Erythroblast (primary cell): ENCODE measurements at regions not wholly inside any gene's neighbourhood (a gene's known extent, or its start where the extent isn't known, plus 50 kb on each side); places are given as distances from the start of the nearest gene placed in this dataset.
"Not testable (repeated sequence)": the region's sequence is repeated elsewhere in the genome, so short reads cannot be mapped to it uniquely, and the experiment has no call there.

ENCODE experiments used
- GATA1 ChIP-seq: IDR thresholded peaks from 2 replicates; pipeline ENCODE4 v1.6.1; 2011; ENCODE audit warnings: low read depth, mild to moderate bottlenecking, control low read depth, low read length, moderate library complexity
- POLR2A ChIP-seq: IDR thresholded peaks from 2 replicates; pipeline ENCODE4 v1.6.1; 2011; ENCODE audit warnings: mild to moderate bottlenecking, low read length

DNA sequence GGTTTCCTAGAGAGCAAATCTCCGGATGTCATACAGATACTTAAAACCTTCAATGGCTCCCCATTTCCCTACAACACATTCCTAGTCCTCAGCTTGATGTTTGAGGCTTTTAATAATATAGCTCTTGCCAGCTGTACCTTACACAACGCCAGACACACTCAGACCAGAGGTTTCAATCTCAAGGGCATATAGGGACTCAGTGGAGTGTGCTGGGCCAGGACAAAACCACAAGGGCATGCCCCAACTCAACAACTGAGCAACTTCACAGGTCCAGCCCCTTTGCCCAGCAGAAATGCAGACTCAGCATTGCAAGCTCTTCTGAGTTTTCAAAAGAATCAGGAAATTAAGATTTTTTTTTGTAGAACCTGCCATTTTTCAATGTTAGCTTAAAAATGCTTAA lies 235.5 kb downstream of the NPIPA8 start:
- not testable (repeated sequence) for TF ChIP-seq POLR2A, GATA1
